GM18519 (cell line): ENCODE measurements at regions not wholly inside any gene's neighbourhood (a gene's known extent, or its start where the extent isn't known, plus 50 kb on each side); places are given as distances from the start of the nearest gene placed in this dataset.
"Not testable (repeated sequence)": the region's sequence is repeated elsewhere in the genome, so short reads cannot be mapped to it uniquely, and the experiment has no call there.

Experiments
- ATAC-seq: cut with Tn5 transposase; IDR thresholded peaks from one replicate; pipeline ENCODE4 v1.9.1; 2021; ENCODE audit warnings: mild to moderate bottlenecking, moderate library complexity; ENCODE audit not compliant: unreplicated experiment, low FRiP score

DNA sequence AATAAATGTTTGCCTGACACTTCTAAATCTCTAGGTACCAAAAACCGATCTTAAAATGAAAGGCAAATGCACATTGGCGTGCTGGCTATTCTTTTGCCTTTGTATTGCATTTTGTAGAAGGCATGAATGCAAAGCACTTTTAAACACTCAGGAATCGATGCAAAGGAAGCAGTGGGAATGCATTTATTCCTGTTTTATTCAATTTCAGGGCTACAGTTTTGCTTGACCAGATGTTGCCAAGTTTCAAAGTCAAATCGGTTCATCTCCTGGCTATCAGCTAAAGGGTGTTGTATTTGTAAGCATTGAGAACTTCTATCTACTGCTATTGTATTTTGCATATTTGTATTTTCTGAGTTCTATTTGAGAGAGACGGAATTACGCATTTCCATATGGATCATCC is 659.8 kb upstream of the SLC35B3 start:
- no peak for ATAC-seq

DNA sequence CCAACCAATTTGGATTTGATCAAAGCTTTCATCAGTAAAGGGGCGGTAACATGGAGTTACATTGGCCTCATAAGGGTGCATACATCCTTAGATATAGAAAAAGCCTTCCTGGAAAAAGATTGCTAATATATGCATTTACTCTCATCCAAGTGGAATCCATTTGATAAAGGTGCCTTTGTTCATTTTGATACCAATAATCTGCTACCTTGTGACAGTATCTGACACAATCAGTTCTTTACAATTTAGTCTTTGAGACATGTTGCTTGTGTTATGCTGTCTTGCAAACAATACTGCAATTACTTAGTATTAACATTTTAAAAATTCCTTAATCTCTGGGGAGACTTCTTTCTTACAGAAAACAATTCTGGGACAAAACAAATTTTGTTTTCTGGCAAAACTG is 654.4 kb upstream of the SLC35B3 start:
- no peak for ATAC-seq

DNA sequence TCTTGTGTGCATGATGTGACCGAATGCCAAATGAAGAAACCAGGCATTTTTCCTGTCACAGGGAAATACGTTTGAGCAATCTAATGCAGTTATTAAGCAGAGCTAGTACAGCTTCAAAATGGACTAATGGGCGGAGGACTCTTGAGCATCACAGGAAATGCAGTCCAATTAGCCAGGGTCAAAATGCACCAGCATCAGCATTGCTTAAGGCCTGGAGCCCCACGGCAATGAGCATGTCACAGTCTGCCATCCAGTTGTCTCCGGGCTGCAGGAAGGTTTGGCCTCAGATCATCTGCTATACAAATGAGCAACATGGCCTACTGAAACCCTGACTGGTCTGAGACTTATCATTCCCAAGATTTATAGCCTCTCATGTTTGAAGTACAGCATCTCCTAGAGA is 652.1 kb upstream of the SLC35B3 start:
- no peak for ATAC-seq

DNA sequence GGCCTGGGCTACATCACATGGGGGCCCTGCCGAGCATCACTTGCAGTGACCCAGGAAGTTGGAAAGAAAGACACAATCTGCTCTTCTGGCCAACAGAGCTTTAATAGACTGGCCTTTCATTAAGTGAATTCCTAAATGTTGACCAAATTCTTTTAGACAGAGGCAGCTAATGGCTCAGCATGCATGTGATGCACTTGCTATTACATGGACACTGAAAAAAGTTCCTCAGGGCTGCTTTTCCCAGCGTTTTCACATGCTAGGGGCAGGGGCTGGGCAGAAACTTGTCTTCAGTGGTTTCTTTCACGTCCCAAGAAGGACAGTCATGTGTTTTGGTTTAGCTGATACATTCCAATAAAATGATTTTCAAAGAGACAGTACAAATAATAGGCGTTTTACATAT is 651.0 kb upstream of the SLC35B3 start:
- no peak for ATAC-seq

DNA sequence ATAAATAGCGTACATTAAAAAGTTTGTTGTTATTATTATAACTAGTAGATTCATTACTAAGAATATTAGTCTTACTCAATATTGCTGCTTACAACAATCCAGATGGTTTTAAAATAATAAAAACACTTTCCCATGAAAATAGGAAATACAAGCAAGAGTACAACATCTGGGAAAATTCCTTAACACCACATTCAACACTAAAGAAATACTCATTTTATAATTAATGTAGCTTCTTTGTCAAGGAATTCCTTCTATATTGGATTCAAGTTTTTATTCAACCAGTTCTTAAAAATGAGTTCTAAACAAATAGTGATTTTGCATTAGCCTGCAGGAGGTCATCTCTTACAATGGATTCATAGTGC is 650.3 kb upstream of the SLC35B3 start:
- no peak for ATAC-seq

DNA sequence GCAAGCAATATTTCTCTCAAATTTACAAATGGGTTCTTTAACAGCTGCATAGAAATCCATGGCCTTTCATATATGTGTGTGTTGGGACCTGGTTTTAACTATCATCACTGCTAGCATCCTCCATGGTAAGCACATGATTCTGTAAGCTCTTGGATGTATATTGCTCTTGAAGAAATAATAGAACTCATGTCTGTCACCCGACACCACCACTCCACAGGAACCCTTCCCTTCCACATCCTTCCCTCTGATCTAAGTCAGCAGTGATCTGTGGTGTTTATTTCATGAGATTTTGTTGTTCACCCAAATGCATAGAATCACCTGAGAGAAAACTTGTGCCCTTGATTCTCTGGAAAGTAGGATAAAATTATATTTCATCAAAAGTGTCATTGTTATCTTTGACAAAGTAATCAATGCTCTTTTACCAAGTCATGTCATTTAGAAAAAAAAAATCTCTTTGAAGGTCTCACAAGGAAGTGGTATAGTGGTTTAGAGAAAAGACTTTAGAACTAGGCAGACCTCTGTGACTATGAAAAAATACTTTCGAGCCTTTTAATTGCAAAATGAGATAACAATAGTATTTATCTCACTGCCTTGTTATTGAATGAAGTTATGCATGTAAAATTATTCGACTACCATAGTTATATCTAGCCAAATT is 649.8 kb upstream of the SLC35B3 start:
- ATAC-seq, result no peak

DNA sequence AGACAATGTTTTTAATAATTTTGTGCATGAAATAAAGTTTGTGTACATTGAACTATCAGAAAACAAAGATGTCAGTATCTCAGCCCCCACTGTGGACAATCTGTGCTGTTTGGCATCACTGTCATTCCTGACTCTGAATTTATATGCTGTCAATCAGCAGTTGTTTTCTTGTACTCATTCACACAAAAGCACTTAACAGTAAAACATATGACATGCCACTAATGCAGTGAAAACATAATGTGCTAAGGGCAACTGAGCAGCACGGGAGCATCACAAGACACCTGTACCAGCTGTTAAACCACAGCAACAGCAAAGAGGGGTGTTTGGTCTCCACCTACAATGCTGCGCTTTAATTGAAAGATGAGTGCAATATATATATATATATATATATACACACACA is 647.8 kb upstream of the SLC35B3 start:
- ATAC-seq, result no peak

DNA sequence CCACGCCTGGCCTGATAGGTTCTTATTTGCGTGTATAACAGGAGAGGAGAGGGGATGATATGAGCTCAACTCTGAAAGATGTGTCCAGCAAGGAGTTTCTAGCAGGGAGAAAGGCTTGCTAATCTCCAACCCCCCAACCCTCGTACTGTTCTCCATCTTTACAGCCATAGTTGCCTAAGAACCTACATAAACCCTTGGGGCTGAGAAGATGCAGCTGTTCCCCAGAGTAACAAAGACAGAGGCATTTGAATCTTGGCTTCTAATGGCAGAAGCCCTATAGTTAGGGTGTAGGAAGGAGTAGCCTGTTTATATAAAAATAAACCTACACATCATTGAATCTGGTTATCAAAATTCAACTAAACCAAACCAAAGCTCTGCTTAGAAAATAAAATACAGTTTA is 631.4 kb upstream of the SLC35B3 start:
- ATAC-seq, result no peak

DNA sequence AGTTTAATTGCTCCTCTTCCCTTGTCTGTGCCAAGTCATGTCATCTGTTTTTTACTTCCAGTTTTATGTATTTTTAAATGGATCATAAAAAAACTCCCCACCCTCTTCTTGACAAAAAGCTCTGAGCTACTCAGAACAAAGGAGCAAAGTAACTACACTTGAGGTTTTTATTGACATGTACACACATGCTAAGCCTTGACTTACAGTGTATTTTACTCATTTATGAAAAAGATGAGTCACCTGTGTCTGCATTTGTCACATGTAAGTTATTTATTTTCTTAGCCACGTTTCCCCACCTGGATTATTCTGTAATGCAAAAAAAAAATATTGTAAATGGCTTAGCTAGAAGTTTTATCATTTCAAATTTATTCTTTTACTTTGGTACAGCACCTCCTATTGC is 628.8 kb upstream of the SLC35B3 start:
- no peak for ATAC-seq

DNA sequence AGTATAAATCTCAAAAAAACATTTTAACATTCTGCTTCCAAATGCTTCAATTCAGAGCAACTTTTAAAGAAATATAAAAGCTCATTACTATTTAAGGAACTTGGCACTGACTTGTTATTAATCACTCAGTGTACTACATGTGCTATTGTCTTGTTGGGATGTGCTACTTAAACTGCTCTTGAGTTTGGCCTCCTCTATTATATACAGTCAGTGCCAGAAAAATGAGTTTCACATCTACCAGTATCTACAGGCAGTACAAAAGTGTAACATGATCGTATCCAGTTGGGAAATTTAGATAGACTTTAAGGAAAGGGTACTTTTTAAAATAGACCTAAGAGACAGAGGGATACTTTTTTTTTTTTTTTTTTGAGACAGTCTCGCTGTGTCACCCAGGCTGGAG is 627.3 kb upstream of the SLC35B3 start:
- ATAC-seq, result no peak

DNA sequence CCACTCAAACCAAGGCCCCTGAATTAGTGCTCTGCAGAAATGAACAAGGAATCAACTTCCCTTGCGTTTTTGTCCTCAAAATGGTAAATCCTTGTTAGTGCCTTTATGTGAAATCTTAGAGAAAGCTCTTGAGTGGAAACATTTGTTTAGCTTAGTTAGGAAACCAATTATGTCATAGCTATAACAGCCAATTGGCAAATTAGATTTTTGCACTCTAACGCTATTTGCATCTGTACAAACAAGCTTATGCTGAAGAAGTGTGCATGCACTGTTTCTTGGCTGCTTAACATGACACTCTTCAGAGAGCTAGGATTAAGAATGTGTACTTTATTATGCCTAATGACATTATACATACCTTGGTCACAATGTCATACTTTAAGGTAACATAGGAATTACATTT is 622.6 kb upstream of the SLC35B3 start:
- ATAC-seq, result no peak

DNA sequence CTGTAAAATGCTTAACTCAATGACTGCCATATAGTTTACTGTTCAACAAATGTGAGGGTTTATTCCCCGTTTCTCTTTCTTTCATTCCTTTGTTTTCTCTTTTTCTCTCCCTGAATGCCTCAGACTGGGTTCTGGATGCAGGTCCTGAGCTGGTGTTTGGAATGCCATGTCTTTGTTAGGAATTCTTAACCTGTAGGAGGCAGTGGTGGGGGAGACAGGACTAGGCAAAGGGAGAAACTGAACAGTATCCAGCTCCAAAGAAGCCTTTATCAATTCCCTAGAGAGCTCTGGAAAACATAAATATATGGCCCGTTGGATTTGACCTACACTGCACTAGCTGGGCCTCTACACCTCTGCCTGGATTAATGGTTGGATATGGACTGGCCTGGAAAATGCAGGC is 621.2 kb upstream of the SLC35B3 start:
- no peak for ATAC-seq

DNA sequence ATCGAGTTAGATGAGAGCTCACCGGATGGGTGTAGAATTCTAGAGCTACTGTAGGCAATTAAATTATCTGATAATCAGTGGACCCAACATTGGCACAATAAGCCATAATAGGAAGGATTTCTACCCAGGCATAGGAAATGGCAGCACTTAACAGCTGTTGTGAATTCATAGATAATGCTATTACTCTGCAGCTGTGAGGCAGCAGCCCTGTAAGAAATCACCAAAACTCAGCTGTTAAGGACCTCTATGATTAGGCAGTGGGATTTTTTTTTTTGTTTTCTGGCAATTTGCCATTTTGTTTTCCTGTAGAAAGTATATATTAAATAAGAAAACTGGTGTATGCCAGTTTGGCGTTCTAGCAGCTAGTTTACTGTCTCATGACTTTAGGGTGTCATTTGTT is 609.1 kb upstream of the SLC35B3 start:
- ATAC-seq, result no peak

DNA sequence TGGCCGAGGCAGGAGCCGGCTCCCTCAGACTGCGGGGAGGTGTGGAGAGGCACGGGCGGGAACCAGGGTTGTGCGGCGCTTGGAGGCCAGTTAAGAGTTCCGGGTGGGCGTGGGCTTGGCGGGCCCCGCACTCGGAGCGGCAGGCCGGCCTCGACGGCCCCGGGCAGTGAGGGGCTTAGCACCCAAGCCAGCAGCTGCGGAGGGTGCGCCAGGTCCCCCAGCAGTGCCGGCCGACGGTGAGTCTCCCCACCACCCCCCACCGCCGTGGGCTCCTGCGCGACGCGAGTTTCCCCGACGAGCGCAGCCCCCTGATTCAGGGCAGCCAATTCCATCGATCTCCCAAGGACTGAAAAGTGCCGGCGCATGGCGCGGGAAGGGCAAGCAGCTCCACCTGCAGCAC is 605.4 kb upstream of the SLC35B3 start:
- no peak for ATAC-seq

DNA sequence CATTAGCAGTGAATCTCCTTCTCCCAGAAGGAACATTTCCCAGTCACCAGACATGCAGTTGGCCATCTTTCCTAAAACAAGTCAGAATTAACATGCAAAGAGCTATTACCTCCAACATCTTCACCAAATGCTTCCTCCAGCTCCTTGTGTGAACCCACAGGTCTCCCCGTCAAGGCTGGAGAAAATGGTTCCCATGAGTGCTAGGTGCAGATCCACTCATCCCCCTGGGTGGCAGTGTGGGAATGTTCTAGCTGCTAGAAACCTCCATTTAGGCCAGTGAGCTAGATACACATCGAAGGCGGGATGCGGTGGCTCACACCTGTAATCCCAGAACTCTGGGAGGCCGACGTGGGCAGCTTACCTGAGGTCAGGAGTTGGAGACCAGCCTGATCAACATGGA is 603.9 kb upstream of the SLC35B3 start:
- no peak for ATAC-seq

DNA sequence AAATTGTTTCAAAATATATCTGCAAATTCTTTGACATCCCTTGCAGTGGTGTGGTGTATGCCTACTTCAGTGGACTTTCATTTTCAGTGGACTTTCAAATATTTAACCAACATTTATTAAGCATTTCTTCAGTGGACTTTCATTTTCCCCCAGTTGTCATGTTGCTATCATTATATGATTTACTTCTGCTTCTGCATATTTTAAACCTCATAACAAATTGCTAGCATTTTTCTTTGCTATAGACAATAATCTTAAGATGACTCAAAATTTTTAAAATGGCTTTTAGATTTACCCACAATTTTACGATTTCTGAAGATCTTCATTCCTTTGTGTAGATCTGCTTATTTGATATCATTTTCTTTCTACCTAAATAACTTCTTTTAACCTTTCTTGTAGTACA is 592.7 kb upstream of the SLC35B3 start:
- no peak for ATAC-seq

DNA sequence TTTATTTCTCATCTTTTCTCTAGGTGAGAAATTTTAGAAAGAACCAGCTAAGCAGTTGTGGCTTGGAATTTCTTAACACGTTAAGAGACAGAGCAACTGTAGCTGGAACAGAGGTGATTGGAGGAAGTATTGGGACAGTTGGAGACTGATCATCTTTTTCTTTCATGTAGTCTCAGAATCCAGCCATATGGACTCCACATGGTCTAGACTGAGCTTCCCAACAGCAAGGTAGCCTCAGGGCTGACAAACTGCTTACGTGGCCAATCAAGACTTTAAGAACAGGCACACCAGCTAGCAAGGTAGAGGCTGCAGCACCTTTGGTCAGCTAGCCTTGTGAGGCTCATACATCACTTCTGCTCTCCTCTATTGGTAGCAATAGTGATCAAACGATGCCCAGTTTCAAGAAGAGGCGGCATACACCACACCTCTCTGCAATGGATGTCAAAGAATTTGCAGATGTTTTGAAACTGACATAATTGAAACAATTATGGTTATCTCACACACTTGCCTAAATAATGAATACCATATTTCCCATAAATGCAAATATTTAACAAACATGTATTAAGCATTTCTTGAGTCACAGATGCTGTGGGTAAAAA is 590.5 kb upstream of the SLC35B3 start:
- ATAC-seq, result no peak

DNA sequence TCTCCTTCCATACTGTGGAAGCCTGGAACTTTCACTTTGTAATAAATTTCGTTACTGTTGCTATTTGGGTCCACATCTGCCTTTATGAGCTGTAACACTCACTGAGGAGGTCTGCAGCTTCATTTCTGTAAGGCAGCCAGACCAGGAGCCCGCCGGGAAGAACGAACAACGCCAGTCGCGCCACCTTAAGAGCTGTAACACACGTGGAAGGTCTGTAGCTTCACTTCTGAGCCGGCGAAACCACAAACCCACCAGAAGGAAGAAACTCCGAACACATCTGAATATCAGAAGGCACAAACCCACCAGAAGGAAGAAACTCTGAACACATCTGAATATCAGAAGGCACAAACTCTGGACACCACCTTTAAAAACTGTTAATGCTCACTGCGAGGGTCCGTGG is 589.9 kb upstream of the SLC35B3 start:
- ATAC-seq, result no peak

DNA sequence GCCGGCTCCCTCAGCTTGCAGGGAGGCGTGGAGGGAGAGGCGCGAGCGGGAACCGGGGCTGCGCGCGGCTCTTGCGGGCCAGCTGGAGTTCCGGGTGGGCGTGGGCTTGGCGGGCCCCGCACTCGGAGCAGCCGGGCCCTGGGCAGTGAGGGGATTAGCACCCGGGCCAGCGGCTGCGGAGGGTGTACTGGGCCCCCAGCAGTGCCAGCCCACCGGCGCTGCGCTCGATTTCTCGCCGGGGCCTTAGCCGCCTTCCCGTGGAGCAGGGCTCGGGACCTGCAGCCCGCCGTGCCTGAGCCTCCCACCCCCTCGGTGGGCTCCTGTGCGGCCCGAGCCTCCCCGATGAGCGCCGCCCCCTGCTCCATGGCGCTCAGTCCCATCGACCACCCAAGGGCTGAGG is 588.9 kb upstream of the SLC35B3 start:
- not testable (repeated sequence) for ATAC-seq

DNA sequence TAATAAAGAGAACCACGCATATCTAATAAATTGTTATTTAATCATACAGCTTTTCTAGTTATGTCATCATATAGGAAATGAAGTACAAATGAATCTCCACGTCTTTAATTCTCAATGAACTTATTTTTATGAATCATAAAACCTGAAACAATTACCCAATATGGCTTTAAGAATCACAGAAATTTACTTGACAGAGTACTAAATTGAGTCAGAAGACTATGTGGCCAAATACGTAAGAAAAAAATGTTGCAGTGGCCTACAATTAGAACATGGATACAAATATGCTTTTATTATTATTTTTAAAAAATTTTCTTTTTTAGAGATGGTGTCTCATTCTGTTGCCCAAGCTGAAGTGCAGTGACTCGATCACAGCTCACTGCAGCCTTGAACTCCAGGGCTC is 584.7 kb upstream of the SLC35B3 start:
- ATAC-seq, result no peak

DNA sequence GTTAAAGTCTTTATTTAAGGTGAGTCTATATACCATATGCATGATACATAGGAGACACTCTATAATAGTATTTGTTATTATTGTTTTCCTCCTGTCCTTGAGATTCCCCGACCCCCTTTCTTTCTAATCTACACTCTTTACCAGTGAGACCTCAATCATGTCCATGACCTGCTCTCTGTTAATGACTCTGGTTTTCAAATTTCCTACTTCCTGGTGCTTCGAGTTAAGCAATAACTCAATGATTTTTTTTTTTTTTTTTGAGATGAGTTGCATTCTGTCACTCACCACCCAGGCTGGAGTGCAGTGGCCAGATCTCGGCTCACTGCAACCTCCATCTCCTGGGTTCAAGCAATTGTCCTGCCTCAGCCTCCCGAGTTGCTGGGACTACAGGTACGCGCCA is 574.6 kb upstream of the SLC35B3 start:
- ATAC-seq, result no peak

DNA sequence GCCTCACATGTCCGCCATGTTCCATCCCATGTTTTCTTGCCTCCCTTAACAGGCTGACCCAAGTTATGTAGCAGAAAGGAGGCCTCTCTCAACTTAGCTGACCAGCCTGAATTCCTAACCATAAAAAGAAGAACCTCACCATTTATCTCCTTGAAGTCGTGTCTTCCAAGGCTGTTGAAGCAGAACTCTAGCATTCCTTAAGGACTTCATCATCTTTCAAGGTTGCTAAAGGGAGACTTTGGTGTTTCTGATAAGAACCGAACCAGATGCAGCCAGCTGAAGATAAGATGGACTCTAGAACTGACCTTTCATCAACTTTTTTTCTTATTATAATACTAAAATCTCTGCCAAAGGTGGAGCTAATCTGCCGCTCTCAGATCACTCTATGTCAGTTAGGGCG is 571.7 kb upstream of the SLC35B3 start:
- no peak for ATAC-seq

DNA sequence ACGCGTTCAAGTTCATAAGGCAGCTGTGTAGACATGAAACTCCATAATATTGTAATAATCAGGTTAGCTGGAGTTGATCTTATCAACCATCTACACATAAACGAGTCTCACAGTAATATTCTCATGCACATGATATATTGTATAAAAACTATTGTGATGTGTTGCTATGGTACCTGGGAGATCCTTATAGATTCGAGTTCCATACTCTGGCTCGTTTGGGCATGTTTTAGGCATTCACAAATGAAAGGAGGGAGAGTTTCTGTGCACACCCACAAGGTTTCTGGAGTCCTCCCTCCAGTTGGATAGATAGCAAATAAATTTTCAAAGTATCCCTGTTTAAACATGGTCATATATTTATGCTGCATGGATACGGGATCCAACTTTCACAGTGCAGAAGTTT is 567.5 kb upstream of the SLC35B3 start:
- ATAC-seq, result no peak
